EL (cell line): ENCODE measurements at regions not wholly inside any gene's neighbourhood (a gene's known extent, or its start where the extent isn't known, plus 50 kb on each side); places are given as distances from the start of the nearest gene placed in this dataset.
A peak's percentile ranks its signal among the peaks of the same experiment; 100 is the strongest.
"Not testable (repeated sequence)": the region's sequence is repeated elsewhere in the genome, so short reads cannot be mapped to it uniquely, and the experiment has no call there.

Experiments
- DNase-seq: peaks from one replicate; pipeline ENCODE4 v3.0.0-alpha.2; 2016

- DNase-seq: no peak
These were observed 302.5 kb downstream of the BMPER start for GRCh38 chr7:34207810-34208209.

DNA sequence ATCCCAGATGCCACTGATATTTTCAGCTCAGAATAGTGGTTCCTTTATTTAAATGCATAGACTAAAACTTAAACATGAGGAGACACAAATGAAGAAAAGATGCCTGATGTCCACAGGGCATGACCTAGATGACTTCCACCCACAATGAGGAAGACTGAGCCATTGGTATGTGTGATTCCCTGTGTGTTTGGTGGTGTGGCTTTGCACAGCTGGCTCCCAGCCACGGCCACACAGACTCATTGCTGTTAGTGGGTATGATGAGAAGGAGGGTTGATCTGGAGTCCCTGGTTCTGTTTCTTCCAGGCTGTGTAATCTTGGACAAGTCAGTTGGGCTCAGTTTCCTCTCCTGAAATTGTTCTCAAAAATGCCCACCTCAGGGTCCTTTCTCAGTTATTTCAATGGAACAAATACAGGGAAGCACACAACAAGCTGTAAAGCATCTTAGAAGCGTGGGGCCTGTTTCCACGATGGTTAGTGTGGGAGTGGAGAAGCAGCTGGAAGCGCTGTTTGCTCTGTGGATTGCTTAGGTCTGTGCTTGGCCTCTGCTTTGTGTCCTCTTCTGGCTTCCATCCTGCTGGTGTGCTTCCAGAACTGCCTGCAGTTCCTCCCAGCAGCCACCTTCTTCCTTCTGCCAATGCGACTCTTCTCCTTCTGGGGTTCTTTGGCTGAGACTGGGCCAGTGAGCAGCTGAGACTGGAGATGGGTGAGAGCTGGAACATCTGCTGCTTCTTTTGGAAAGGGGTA is 303.7 kb downstream of the BMPER start:
- DNase-seq: peak; percentile 16

- no peak for DNase-seq
These were observed 305.7 kb downstream of the BMPER start for GRCh38 chr7:34211018-34211417.

DNA sequence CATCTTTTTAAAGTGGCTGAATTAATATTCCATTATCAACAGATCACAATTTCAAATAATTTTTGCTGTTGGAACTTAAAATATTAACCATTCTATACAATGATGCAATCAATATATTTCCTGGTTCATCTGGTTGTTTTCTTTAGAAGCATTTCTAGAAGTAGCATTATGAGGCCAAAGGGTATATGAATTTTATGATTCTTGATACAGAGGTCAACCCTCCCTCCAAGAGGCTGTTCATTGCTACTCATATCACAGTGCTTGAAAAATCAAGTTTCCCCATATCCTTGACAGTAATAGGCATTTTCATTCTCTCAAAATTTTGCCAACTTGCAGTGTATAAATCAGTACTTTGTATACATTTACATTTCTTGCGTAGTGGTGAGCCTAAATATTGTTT is 312.6 kb downstream of the BMPER start:
- no peak for DNase-seq

GRCh38 chr7:34219153-34219718 is 313.9 kb downstream of the BMPER start:
- no peak for DNase-seq

GRCh38 chr7:34220506-34221185 is 315.3 kb downstream of the BMPER start:
- no peak for DNase-seq

- no peak for DNase-seq
These were observed 317.0 kb downstream of the BMPER start for GRCh38 chr7:34222316-34222715.

- no peak for DNase-seq
These were observed 317.4 kb downstream of the BMPER start for GRCh38 chr7:34222722-34223121.

- no peak for DNase-seq
These were observed 318.9 kb downstream of the BMPER start for GRCh38 chr7:34224281-34224680.

- DNase-seq: no peak
These were observed 319.9 kb downstream of the BMPER start for GRCh38 chr7:34225193-34225592.

GRCh38 chr7:34227525-34227924 is 322.2 kb downstream of the BMPER start:
- no peak for DNase-seq

DNA sequence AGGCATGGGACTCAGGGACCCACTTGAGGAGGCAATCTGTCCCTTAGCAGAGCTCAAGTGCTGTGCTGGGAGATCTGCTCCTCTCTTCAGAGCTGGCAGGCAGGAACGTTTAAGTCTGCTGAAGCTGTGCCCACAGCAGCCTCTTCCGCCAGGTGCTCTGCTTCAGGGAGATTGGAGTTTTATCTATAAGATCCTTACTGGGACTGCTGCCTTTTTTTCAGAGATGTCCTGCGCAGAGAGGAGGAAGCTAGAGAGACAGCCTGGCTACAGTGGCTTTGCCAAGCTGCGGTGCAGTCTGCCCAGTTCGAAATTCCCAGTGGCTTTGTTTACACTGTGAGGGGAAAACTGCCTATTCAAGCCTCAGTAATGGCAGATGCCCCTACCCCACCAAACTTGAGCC is 329.8 kb downstream of the BMPER start:
- DNase-seq: not testable (repeated sequence)

GRCh38 chr7:34236057-34236456 is 330.7 kb downstream of the BMPER start:
- DNase-seq: no peak

DNA sequence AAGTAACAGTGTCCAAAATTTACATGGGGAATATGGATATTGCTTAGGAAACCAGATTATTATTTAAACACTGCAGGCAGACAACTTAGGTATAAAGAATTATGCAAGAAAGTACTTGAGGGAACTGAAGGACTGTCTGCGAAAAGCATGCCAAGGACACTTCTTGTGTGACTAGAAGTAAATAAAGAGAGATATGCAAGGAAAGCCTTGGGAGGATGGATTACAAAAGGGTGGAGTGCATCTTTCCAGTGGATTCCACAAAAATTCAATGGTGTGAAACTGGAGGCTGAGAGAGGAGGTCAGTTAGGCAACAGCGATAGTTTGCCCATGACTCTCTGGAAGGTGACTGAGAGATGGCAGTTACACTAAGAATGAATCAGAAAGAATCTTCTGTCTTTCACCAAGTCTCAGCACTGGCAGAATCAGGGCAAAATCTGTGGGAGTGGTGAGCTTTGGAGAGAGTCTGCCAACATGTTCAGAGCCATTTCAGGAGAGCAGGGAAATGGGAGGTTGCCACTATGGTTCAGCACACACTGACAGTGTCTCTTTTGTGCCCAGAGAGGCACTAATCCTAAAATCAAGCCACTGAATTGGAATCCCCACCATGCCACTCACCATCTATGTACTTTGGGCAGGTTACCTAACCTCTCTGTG is 331.6 kb downstream of the BMPER start:
- no peak for DNase-seq

DNA sequence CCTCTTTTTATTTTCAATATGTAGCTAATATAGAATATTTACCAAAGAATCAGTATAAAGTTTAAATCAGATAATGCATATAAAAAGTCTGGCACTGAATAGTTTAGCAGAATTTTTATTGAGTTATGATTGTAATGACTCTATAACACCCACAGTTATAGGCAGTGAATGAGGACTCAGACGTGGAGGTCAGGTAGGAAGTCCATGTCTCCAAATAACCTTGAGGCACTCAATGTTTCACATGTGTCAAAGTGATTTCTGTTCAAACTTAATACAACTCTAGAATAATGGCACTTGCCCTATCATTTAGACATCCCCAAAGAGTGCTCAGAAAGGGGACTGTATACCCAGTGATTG is 332.1 kb downstream of the BMPER start:
- DNase-seq: no peak

DNA sequence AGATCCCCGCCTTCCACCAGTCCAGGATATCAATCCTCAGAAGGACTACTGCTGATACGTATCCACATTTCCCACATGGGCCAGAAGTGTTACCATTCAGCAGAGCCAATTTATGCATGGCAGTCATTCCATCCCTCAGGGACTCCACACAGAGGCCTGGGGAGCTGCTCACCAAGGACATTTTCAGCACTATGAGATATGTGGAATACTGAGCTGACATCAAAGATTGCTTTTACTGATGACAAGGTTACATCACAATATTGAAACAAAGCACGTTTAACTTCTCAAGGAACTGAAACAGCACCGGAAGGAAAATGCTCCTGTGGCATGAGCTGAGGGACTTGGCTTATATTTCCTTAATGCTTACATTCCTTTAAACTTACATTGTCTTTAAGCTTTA is 335.1 kb downstream of the BMPER start:
- no peak for DNase-seq

DNA sequence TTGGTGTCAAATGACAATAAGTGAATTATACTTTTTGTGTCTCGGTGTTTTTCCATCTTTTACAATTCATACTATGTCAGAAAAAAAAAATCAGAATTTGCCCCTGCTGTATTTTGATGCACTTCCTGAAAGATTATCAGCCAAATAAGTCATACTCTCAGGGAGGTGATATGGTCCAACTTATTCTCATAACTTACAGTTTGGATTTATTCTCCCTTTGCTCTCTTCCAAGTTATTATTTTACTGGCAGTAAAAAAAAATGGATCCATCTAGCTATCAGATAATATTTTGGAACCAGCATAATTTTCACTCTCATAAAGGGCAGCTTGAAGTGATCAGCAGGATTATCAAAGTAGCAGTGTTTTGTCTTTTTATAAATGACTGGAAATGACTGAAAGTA is 337.1 kb downstream of the BMPER start:
- DNase-seq: no peak

- no peak for DNase-seq
These were observed 339.9 kb downstream of the BMPER start for GRCh38 chr7:34245246-34245645.

GRCh38 chr7:34247468-34247867 is 342.1 kb downstream of the BMPER start:
- DNase-seq: peak; percentile 36

DNA sequence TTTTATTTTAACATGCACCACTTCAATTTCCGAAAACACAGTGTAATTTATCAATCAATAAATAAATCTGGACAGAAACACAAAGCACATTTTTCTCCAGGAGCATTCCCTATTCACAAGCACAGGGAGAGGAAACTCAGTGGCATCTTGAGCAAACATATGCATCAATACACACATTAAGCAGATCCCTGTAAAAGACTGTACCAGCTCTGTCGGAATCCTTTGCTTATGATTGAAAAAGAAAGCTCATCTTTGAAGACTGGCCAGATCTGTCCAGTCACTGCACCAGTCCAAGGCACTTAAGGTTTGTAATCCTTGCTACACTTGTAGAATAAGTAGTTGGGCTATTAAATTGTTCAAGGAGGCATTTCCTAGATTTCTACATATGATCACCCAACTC is 343.9 kb downstream of the BMPER start:
- DNase-seq: no peak

DNA sequence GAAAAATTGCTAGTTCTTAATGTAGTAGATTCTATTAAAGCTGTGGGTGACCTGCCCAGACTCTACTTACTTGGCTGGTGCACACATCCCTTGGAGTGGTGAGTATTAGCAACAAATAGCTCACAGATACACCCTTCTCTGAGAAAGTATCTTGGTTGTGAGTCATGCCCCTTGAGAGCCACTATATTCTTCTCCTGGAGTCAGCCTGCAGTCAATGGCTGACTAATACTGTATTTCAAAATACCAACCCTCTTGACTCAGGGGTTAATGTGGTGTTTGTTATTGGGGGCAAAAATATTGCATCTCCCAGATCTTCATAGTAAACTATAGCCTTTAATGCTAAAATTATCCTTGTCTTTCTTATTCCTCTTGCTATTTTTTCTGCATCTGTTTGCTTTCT is 354.9 kb downstream of the BMPER start:
- peak; percentile 94 for DNase-seq

DNA sequence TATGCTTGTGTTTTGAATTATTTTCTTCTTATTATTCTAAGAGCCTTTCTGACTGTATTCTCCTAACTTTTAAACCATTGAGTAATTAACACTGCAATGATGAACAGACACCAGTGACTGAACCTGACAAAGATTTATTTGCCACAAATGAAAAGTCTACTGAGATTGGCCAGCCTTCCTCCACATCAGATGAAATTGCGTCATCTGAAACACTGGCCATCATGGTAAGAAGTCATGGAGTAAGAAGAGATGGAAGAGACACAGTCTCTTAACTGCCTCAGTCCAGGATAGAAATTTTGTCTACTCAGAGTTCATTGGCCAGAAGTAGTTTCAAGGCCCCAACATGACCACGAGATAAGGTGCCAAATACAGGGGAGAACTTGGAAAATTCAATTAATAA is 357.8 kb downstream of the BMPER start:
- no peak for DNase-seq

DNA sequence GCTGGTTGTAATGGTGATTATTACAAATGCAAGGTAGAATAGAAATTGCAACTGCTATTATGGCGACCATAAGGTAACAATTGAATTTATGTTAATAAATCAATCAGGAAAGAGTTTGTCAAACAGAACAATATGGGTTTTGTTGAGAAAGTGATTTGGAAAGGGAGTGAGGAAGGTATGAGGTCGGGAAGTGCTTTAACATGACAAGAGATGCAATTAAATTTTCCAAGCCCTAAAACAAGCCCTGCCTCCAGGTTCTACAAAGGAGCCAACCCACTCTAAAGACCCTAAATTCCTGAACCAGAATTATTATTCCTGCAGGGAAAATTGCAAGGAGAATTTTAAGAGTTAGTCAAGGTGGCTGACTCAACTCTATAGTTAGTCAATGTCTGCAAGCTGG is 363.7 kb downstream of the BMPER start:
- no peak for DNase-seq

DNA sequence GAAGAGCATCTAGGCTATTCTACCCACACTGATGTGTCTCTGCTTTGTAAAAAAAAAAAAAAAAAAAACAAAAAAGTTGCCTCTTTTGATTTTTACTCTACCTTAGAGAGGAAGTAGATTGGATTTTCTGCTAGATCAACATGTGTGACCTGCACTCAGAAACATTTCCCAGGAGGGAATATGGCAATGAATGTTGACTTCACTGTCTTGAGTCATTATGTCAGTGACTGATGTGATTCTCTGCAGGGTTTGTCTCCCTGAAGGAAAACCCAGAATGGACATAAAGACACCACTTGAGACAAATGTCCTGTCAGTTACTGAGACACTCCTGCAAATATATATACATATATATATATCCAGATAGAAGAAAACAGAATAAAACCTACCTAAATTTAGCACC is 370.3 kb downstream of the BMPER start:
- DNase-seq: no peak
